HG02943 (cell line): ENCODE measurements at regions not wholly inside any gene's neighbourhood (a gene's known extent, or its start where the extent isn't known, plus 50 kb on each side); places are given as distances from the start of the nearest gene placed in this dataset.

Experiments
- ATAC-seq: cut with Tn5 transposase; IDR thresholded peaks from one replicate; pipeline ENCODE4 v1.9.1; 2021; ENCODE audit warnings: mild to moderate bottlenecking, low read depth, moderate library complexity; ENCODE audit not compliant: unreplicated experiment

DNA sequence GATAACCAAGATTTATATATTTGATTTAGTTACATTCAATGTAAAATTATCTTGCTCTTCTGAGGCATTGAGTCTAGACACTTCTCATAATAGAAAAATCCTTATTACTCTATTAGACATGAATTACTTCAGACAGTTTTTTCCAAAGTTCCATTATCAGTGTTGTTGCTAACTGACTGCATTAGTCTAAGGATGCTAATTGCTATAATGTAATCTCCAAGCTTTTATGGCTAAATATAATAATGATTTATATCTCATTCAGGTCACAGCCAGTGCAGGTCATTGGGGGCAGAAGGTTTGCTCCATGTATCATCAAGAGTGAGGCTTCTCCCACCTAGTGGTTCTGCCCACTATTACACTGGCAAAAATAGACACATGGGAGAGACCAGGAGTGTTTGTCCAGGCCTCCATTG is 377.2 kb upstream of the DDI1 start:
- ATAC-seq: no peak

DNA sequence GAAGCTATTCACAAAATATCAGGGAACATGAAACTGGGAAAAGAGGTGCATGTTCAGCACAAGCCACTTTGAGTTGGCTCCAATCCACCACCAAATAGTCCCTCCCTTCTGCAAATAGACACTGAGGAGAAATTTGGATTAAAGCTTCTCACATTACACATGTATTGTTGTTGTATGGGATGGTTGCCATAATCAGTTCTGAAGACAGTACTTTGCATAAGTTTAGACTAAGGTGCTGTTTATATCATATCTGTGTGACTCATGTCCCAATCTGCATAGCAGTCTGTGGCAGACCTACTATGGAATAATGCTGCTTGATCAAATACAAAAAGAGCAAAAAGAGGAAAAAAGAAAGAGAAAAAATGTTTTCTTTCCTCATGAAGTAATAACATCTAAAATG is 376.7 kb upstream of the DDI1 start:
- no peak for ATAC-seq

DNA sequence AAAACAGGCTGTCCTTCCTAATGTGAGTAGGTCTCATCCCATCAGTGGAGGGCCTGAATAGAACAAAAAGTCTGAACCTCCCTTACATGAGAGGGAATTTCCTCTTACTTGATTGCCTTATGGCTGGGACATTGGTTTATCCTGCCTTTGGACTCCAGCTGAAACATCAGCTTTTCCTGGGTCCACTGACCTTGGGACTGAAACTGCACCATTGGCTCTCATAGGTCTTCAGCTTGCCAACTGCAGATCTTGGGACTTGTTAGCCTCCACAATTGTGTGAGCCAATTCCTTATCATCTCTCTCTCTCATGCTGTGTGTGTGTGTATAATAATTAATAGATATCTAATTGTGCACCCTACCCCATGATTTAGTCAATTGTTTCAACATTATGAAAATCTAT is 375.3 kb upstream of the DDI1 start:
- ATAC-seq: no peak

DNA sequence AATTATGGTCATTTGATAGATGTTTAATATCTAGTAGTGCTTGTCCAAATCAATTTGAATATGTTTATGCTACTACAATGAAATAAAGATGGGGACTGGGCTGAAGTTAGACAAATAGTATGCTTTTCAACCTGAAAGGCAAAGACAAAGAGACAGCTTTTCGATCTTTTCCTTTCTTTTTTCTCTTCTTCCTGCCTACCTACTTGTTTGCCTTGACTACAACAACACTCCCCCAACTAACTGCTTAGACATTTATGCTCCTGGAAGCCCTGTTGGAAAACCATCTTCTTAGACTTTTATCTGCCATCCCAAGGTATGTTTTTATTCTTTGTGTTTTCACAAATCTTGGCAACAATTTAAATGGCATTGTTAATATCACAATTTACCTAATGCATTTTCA is 374.4 kb upstream of the DDI1 start:
- ATAC-seq: no peak

DNA sequence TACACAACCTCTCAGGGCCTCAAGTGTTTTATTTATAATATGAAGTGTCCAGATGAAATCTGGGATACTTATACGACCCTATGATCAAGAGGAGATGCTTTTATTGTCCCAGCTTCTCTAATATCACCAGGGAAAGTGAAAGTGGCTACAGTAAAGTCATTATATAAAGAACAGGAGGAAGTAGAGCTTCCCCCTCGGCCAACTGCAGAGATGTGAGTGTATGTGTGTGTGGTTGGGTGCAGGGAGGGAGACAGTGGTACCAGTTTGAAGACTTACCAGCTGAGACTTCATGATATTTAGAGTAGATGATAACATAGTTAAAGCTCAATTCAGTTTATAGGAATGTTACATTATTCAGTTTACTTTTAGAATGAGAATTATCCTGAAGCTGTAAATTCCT is 373.6 kb upstream of the DDI1 start:
- no peak for ATAC-seq

DNA sequence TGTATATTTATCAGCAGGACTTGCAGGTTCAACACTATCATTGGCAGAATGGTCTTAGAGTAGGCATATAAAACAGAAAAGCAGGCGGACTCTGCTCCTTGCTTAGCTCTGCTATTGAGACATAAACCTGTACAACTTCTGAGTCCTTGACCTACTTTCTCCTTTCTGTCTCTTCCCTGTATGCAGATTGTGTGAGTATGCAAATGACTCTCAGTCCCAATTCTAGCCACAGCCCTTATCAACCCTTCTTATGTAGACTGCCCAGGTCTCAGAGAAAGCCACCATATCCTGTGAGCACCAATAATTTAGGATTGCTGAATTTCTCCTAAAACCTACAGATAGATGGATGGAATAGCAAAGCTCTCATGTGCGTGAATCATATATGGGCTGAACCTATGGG is 367.6 kb upstream of the DDI1 start:
- ATAC-seq: no peak

DNA sequence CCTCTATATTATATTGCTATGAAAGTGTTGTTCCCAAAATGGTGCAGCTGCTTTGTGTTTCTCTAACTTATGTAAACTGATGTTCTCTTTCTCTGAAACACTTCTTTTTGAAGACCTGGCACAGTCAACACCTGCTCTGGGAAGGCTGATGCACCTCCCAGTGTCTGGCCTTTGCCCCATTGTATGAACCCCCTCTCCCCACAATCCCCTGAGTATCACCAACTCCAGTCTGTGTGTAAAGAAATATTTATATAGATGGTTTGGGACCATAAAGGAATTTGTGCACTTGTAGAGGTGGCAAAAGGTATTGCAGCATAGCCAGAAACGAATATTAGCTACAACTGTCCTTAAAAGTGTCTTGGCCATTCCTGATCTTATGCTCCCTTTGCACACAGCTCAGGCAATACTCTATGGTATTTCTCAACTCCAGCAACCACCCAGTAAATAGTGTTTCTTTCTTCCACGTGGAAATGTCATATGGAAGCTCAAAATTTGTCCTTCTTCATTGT is 365.2 kb upstream of the DDI1 start:
- no peak for ATAC-seq

DNA sequence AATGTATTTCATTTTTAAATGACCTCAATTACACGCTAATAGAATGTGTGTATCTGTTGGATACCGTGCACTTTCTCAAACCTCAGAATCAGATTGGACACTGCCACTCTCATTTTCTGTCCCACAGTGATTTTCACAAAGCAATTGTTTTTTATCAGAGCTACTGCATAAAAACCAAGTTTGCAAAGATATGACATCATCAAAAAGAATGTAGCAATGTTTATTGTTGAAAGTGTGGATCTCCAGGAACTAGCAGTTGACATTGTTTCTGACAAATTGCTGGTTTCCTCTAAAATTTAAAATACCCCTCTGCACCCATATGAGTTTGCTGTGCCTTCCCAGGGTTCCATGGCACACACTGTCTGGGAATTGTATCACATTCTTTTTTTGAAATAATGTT is 362.7 kb upstream of the DDI1 start:
- ATAC-seq: no peak

DNA sequence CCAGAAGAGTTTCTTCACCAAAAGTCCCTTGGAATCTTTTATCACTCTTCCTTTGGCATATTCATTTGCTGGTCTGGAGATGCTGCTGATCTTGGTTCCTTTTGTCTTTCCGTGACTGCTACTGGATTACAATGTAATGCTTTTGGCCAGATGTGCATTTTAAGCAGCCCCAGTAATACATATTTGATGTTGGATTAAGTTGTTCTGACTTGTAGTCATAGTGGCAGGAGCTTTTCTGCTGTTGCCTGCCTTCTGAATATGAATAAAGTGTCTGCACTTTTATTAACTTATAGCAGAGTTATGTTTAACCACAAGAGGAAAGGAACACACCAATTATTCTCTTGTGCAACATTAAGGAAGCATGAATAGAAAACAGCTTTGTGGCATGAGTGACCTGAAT is 360.0 kb upstream of the DDI1 start:
- no peak for ATAC-seq

DNA sequence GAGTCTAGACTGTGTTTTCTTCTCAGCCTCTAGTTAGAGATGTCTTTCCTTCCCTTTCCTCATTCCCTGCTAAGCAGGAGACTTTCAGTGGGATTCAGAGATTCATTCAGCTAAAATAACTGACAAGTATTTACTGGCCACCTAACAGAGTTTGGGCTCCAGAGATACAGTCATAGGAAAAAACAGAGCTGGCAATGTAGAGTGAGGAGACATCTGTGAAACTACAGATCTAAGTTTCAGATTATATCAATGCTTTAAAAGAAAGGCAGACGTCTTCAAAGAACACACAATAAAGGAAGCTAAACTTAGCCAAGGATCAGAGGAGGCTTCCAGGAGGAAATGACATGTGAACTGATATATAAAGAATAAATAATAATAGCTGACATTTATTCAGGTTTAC is 355.6 kb upstream of the DDI1 start:
- ATAC-seq: no peak

DNA sequence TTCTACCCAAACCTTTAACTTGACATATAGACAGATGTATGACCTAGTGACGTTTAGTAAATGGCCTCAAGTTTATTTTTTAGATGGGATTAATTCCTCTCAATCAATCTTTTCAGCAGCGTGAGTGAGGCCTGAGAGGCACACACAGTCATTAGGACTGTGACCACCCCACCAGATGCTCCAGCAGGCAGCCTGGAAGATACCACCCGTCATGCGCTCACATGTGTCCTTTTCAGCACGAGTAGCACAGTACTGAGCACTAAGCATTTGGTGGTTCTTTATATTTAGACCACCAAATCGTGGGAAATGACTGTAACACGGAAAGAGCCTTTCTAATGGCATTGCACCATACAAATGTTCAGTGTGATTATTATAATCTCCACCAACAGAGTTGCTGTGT is 354.6 kb upstream of the DDI1 start:
- ATAC-seq: peak; percentile 13

DNA sequence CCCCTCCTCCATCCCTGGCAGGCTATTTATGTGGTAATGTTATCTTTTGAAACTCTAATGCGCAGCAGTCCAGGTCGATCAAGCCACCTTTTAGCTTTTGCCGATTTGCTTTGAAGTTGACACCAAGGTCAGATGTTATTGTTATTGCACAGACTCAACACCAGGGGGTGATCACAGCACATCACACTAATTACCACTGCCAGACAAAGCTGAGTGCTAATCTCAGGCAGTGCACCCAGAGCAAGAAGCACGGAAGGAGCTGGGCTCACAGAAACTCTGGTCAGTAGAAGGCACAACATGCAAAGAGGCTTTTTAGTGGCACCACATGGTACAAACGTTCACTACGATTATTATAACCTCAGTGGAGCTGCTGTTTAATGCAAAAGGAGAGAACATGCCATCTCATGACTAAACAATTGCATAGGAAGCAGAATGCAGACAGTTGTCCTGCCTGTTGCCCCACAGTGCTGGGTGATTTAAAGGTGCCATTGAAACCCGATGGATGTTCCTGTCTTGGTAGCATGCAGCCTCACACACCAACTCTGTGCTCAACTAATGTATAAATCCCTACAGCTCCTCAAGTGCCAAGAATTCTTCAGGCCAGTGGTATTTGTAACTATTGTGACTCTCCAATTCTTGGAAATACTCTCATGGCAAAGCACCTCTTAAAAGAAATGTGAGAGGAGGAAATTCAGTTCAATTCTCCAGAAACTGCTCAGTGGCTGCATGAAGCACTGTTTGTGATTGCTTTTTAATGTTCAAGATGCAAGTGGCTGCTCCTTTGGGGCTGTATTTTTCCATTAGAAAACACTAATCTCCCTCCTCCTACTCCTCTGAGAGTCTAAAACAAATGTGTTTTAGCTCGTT is 353.9 kb upstream of the DDI1 start:
- ATAC-seq: peak; percentile 95

DNA sequence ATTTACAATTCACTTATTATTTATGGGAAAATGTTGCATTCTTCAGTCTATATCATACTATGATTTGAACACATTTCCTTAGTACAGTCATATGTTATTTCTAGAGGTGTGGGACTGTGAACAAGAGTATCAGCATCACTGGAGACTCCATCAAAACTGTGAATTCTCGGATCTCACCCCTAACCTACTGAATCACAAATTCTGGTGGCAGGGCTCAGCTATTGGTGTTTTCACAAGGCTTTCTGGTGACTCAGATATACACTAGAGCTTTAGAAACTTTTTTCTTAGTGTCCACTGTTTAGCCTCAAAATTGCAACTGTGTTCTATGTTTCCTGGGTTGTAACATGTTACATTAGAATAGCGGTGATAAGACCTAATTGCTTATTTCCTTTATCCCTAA is 352.9 kb upstream of the DDI1 start:
- ATAC-seq: no peak

DNA sequence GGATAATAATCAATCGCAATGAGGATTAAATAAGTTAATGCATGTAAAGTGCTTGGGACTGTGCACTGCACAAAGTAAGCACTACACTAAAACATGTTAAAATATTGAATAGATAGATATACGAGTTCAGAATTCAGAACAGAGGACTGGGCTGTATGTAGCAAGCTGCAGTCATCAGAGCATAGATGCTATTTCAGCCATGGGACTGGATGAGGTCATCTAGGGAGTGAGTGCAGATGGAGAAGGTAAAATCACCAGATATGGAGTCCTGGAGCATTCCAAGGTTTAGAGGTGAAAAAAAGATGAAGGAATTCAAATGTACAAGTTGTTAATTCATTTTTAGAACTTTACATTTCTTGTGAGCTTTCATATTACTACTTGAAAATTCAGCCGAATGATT is 347.5 kb upstream of the DDI1 start:
- no peak for ATAC-seq

DNA sequence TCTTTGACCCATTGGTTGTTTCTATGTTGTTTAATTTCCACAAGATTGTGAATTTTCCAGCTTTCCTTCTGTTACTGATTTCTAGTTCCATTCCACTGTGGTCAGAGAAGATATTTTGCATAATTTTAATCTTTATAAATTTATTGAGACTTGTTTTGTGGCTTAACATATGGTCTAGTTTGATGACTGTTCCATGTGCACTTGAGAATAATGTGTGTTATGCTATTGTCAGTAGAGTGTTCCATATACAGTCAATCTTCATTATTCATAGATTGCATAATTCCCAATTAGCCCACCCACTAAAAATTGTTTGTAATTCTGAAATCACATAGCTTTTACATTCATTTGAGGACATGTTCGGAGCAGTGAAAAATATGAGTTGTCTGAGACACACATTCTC is 346.1 kb upstream of the DDI1 start:
- no peak for ATAC-seq

DNA sequence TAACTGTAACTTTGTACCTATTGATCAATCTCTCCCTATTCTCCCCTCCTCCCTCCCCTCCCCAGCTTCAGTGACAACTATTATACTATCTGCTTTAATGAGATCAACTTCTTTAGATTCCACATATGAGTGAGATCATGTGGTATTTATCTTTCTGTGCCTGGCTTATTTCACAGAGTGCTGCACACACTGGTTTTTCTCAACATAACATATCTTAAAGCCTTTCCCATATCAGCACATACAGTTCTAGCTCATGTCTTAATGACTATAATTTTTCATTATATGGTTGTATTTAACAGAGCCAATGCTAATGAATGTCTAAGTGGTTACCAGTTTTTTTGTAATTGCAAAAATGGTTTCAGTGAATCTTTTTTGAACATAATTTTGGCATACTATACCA is 340.3 kb upstream of the DDI1 start:
- no peak for ATAC-seq

DNA sequence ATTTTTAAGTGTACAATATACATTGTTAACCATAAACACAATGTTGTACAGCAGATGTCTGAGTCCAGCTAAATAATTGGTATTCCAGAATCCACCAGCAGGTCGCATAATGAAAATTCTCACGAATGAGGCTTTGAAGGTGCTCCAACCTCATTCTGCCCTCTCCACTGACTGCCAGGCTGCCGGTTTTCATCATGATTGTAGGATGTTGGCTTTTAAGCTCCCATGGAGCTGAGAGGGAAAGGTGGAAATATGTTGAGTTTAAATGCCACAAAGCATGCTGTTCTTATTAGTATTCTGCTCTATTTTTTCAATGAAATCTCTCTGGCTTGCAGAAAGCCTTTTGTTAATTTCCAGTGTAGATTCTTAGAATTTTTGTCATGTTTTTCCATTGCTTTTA is 337.2 kb upstream of the DDI1 start:
- no peak for ATAC-seq

DNA sequence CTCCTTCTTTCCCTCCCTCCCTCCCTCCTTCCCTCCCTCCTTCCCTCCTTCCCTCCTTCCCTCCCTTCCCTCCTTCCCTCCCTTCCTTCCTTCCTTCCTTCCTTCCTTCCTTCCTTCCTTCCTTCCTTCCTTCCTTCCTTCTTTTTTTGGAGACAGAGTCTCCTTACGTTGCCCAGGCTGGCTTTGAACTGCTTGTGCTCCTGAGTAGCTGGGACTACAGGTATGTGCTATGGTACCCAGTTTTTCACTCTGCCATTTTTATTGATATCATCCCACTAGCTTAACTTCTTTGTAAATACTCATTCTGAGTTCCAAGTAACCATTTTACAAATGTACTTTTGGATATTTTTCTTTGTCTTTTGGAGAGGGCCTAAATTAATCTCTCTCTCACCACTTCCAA is 336.8 kb upstream of the DDI1 start:
- ATAC-seq: no peak

DNA sequence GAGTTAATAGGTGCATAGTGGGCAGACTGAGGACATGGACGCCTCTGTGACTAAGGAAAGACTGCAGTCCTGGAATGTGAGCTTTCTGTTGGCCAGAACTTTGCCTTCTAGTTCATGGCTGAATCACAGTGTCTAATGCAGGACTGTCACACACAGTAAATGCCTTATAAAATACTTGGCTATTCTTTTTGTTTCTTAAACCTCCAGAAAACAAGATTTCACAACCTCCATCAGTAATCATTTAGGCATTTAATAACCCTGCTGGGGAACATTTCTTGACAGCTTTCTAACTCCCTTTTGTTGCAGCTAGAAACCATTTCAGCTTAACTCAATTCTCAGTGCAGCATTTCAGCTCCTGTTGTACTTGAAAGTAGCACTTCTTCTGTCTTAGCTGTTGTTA is 335.8 kb upstream of the DDI1 start:
- no peak for ATAC-seq

DNA sequence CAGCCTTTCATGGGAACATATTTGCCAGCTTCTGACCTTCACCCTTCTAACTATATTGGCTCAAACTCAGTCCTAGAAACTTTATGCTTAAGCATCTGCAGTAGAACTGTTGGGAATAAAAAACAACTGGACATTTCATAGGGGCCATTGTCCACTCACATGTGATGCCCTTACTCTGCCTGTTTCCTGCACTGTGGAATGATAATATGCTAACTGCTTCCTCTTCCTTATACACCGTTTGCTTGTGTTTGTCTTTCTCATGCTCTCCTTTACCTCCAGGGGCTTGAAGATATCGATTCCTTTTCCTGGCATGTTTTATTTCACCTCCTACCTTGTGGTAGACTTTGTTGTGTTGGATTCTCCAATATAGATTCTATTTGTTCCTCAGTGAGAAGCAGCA is 333.0 kb upstream of the DDI1 start:
- ATAC-seq: no peak

DNA sequence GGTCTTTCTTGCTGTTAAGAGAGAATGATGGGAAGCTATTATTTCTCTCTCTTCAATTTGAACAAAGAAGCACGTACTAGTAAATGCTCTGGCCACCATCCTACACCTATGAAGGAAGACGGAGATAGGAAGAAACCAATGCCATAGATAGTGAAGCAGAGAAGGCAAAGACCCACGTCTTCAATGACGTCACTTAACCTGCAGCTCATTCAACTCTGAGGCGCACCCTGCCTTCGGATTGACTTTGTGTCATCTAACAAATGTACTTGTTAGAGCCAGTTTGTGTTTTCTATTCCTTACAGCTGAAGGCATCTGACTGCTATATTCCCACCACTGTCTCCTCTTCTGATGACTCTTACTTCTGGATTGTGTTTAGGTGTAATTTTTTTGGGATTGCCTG is 332.5 kb upstream of the DDI1 start:
- no peak for ATAC-seq

DNA sequence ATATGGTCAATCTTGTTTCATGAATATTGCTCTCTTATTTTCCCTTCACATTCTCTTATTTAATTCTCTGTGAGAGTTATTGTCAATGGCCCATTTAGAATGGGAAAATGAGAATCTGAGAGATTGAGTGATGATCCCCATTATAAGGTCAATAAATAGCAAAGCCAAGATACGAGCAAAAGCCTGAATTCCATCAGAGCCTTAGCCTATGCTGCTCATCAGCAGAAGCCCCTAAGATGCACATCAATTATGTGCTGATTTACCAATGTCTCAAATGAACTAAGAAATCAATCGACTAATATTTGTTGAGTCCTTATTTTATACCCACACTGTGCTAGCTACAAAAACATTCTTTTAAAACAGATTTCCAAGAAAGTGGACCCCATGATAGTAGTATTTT is 330.8 kb upstream of the DDI1 start:
- ATAC-seq: no peak

DNA sequence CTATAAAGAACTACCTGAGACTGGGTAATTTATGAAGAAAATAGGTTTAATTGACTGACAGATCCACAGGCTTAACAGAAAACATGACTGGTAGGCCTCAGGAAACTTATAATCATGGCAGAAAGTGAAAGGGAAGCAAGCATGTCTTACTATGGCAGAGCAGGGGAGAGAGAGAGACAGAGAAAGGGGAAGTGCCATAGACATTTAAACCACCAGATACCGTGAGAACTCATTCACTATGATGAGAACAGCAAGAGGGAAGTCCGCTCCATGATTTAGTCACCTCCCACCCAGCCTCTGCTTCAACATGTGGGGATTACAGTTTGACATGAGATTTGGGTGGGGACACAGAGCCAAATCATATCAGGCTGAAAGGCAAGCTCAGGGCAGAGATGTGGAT is 327.1 kb upstream of the DDI1 start:
- no peak for ATAC-seq
